ENCODE measurements at regions not wholly inside any gene's neighbourhood (a gene's known extent, or its start where the extent isn't known, plus 50 kb on each side); places are given as distances from the start of the nearest gene placed in this dataset.

GRCh38 chr12:90021795-90022440, 313.3 kb upstream of the ATP2B1 start:
- Mint-ChIP-seq H3K9me3 (no peaks in the 10 kb centered on the region), H3K36me3 (peaks cover 3% of the 10 kb centered on the region)

GRCh38 chr12:90020881-90021280, 312.2 kb upstream of the ATP2B1 start:
- peaks cover 0 to 2% (median 0%) of the 10 kb centered on the region in 3 donors for H3K4me1 Mint-ChIP-seq
- H3K27ac Mint-ChIP-seq, result no peak overlapping the region
- H3K9me3 Mint-ChIP-seq, result no peaks in the 10 kb centered on the region
- peaks cover 3% of the 10 kb centered on the region for H3K36me3 Mint-ChIP-seq
- H3K27me3 Mint-ChIP-seq, result no peaks in the 10 kb centered on the region
- H3K4me3 Mint-ChIP-seq, result no peak overlapping the region

More at GRCh38 chr12:90021795-90022440, 313.3 kb upstream of the ATP2B1 start:
- Mint-ChIP-seq H3K4me3 (no peak overlapping the region), H3K27me3 (no peaks in the 10 kb centered on the region), H3K27ac (no peak overlapping the region), H3K4me1 (peaks cover 0 to 2% (median 0%) of the 10 kb centered on the region in 3 donors)

- no peak overlapping the region for H3K27ac Mint-ChIP-seq
- no peaks in the 10 kb centered on the region for H3K27me3 Mint-ChIP-seq
- no peaks in the 10 kb centered on the region for H3K9me3 Mint-ChIP-seq
- peaks cover 0 to 2% (median 0%) of the 10 kb centered on the region in 3 donors for H3K4me1 Mint-ChIP-seq
- no peak overlapping the region for H3K4me3 Mint-ChIP-seq
- peaks cover 3% of the 10 kb centered on the region for H3K36me3 Mint-ChIP-seq
These were observed 311.8 kb upstream of the ATP2B1 start for GRCh38 chr12:90020436-90020835.

GRCh38 chr12:90020014-90020413, 311.4 kb upstream of the ATP2B1 start:
- Mint-ChIP-seq H3K4me3 (no peak overlapping the region), H3K27me3 (no peaks in the 10 kb centered on the region), H3K4me1 (no peaks in the 10 kb centered on the region), H3K9me3 (no peaks in the 10 kb centered on the region), H3K36me3 (peaks cover 3% of the 10 kb centered on the region), H3K27ac (no peak overlapping the region)

- Mint-ChIP-seq H3K27me3 (no peaks in the 10 kb centered on the region), H3K36me3 (peaks cover 3% of the 10 kb centered on the region), H3K27ac (no peak overlapping the region), H3K4me3 (no peak overlapping the region), H3K9me3 (no peaks in the 10 kb centered on the region), H3K4me1 (peaks cover 6 to 14% (median 8%) of the 10 kb centered on the region in 3 donors)
These were observed 308.7 kb upstream of the ATP2B1 start for GRCh38 chr12:90017316-90017715.

- Mint-ChIP-seq H3K9me3 (no peaks in the 10 kb centered on the region), H3K36me3 (peaks cover 3% of the 10 kb centered on the region), H3K4me1 (peaks cover 6 to 20% (median 11%) of the 10 kb centered on the region in 3 donors), H3K27ac (peak overlapping the region in 1 of 3 donors; percentile 70), H3K27me3 (no peaks in the 10 kb centered on the region), H3K4me3 (no peak overlapping the region)
These were observed 306.6 kb upstream of the ATP2B1 start for GRCh38 chr12:90015228-90015627.

GRCh38 chr12:90013409-90013808, 304.8 kb upstream of the ATP2B1 start:
- Mint-ChIP-seq H3K27ac (peak overlapping the region in 1 of 3 donors; percentile 63), H3K4me1 (peaks cover 6 to 20% (median 11%) of the 10 kb centered on the region in 3 donors), H3K36me3 (no peaks in the 10 kb centered on the region), H3K27me3 (no peaks in the 10 kb centered on the region), H3K4me3 (no peak overlapping the region), H3K9me3 (no peaks in the 10 kb centered on the region)

GRCh38 chr12:90010089-90010488, 301.5 kb upstream of the ATP2B1 start:
- Mint-ChIP-seq H3K27me3 (no peaks in the 10 kb centered on the region), H3K4me3 (no peak overlapping the region), H3K27ac (no peak overlapping the region), H3K36me3 (peaks cover 4% of the 10 kb centered on the region), H3K9me3 (peaks cover 0 to 2% (median 0%) of the 10 kb centered on the region in 3 donors), H3K4me1 (peaks cover 11 to 24% (median 14%) of the 10 kb centered on the region in 3 donors)

GRCh38 chr12:90008277-90008676, 299.6 kb upstream of the ATP2B1 start:
- Mint-ChIP-seq H3K36me3 (peaks cover 4% of the 10 kb centered on the region), H3K27me3 (no peaks in the 10 kb centered on the region), H3K9me3 (peaks cover 0 to 5% (median 2%) of the 10 kb centered on the region in 3 donors), H3K4me3 (no peak overlapping the region), H3K27ac (no peak overlapping the region), H3K4me1 (peaks cover 19 to 30% (median 20%) of the 10 kb centered on the region in 3 donors)

- H3K9me3 Mint-ChIP-seq, result peaks cover 0 to 5% (median 2%) of the 10 kb centered on the region in 3 donors
- peak overlapping the region in 1 of 3 donors; percentile 65 for H3K27ac Mint-ChIP-seq
- peaks cover 14 to 17% (median 14%) of the 10 kb centered on the region in 3 donors for H3K4me1 Mint-ChIP-seq
- no peaks in the 10 kb centered on the region for H3K27me3 Mint-ChIP-seq
- H3K36me3 Mint-ChIP-seq, result peaks cover 7% of the 10 kb centered on the region
- peak overlapping the region in 2 of 4 donors; percentile 61 to 70 for H3K4me3 Mint-ChIP-seq
These were observed 295.9 kb upstream of the ATP2B1 start for GRCh38 chr12:90004319-90005074.

- no peaks in the 10 kb centered on the region for H3K27me3 Mint-ChIP-seq
These were observed 295.1 kb upstream of the ATP2B1 start for GRCh38 chr12:90003688-90004087.

GRCh38 chr12:90000721-90001120, 292.1 kb upstream of the ATP2B1 start:
- Mint-ChIP-seq H3K9me3 (peaks cover 0 to 5% (median 2%) of the 10 kb centered on the region in 3 donors), H3K4me3 (no peak overlapping the region), H3K4me1 (peaks cover 9 to 16% (median 15%) of the 10 kb centered on the region in 3 donors), H3K27ac (no peak overlapping the region), H3K36me3 (peaks cover 4% of the 10 kb centered on the region), H3K27me3 (no peaks in the 10 kb centered on the region)

More at GRCh38 chr12:90003688-90004087, 295.1 kb upstream of the ATP2B1 start:
- peaks cover 7% of the 10 kb centered on the region for H3K36me3 Mint-ChIP-seq
- peaks cover 0 to 5% (median 2%) of the 10 kb centered on the region in 3 donors for H3K9me3 Mint-ChIP-seq
- no peak overlapping the region for H3K4me3 Mint-ChIP-seq
- H3K27ac Mint-ChIP-seq, result no peak overlapping the region
- H3K4me1 Mint-ChIP-seq, result peaks cover 14 to 17% (median 16%) of the 10 kb centered on the region in 3 donors

GRCh38 chr12:89999699-90000505, 291.3 kb upstream of the ATP2B1 start:
- Mint-ChIP-seq H3K27ac (no peak overlapping the region), H3K36me3 (peaks cover 3% of the 10 kb centered on the region), H3K9me3 (peaks cover 0 to 5% (median 0%) of the 10 kb centered on the region in 3 donors), H3K27me3 (no peaks in the 10 kb centered on the region), H3K4me3 (peak overlapping the region in 1 of 4 donors; percentile 5), H3K4me1 (peaks cover 9 to 12% (median 12%) of the 10 kb centered on the region in 3 donors)

GRCh38 chr12:89995870-89996269, 287.2 kb upstream of the ATP2B1 start:
- H3K9me3 Mint-ChIP-seq, result peaks cover 0 to 2% (median 0%) of the 10 kb centered on the region in 3 donors

More at GRCh38 chr12:89995870-89996269, 287.2 kb upstream of the ATP2B1 start:
- peaks cover 21 to 29% (median 24%) of the 10 kb centered on the region in 3 donors for H3K4me1 Mint-ChIP-seq
- peak overlapping the region in 1 of 3 donors; percentile 23 for H3K27ac Mint-ChIP-seq
- H3K36me3 Mint-ChIP-seq, result no peaks in the 10 kb centered on the region
- H3K4me3 Mint-ChIP-seq, result no peak overlapping the region
- H3K27me3 Mint-ChIP-seq, result no peaks in the 10 kb centered on the region

All from IgD-negative memory B cell (primary cell).